ENCODE measurements at regions not wholly inside any gene's neighbourhood (a gene's known extent, or its start where the extent isn't known, plus 50 kb on each side); places are given as distances from the start of the nearest gene placed in this dataset.
"Not testable (repeated sequence)": the region's sequence is repeated elsewhere in the genome, so short reads cannot be mapped to it uniquely, and the experiment has no call there.

- Mint-ChIP-seq H3K27me3 (no peaks in the 10 kb centered on the region), H3K4me3 (no peak overlapping the region), H3K27ac (no peak overlapping the region), H3K36me3 (no peaks in the 10 kb centered on the region), H3K4me1 (ENCODE audit: unreplicated experiment) (no peaks in the 10 kb centered on the region), H3K9me3 (no peaks in the 10 kb centered on the region)
- DNase-seq (ENCODE audit: extremely low spot score, unreplicated experiment): no peak
- TF ChIP-seq CTCF (conservative IDR thresholded peaks at IDR 0.05): no peak
Observed at GRCh38 chr11:87804176-87804575, 371.1 kb downstream of the RAB38 start.

DNA sequence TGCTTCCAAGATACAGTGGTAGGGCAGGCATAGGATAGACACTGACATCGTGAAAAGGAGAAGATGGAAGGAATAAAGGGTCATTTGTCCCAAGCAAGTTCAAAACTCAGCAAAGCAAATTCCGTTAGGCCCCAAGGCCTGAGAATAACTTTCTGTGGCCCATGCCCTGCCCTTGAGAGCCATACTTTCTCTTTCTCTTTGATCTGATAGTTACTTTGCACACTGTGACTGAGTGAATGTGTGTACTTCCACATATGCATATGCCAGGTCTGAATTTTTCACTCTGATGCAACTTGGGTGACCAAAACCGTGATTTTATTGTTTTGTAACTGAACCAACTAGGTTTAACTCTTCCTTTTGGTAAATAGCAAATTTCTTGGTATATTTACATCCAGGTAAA, 371.5 kb downstream of the RAB38 start:
- no peak overlapping the region for H3K4me3 Mint-ChIP-seq
- H3K9me3 Mint-ChIP-seq: no peaks in the 10 kb centered on the region
- no peaks in the 10 kb centered on the region for H3K4me1 Mint-ChIP-seq (ENCODE audit: unreplicated experiment)
- H3K36me3 Mint-ChIP-seq: no peaks in the 10 kb centered on the region
- H3K27ac Mint-ChIP-seq: no peak overlapping the region
- no peaks in the 10 kb centered on the region for H3K27me3 Mint-ChIP-seq
- no peak for TF ChIP-seq CTCF (conservative IDR thresholded peaks at IDR 0.05)
- no peak for DNase-seq (ENCODE audit: extremely low spot score, unreplicated experiment)

GRCh38 chr11:87784862-87785261, 390.4 kb downstream of the RAB38 start:
- not testable (repeated sequence) for H3K4me3 Mint-ChIP-seq; H3K27ac Mint-ChIP-seq; H3K4me1 Mint-ChIP-seq (ENCODE audit: unreplicated experiment); H3K9me3 Mint-ChIP-seq; DNase-seq (ENCODE audit: extremely low spot score, unreplicated experiment); H3K27me3 Mint-ChIP-seq; H3K36me3 Mint-ChIP-seq

- no peak for TF ChIP-seq CTCF (conservative IDR thresholded peaks at IDR 0.05)
- H3K4me1 Mint-ChIP-seq (ENCODE audit: unreplicated experiment): no peaks in the 10 kb centered on the region
- H3K27me3 Mint-ChIP-seq: no peaks in the 10 kb centered on the region
- H3K4me3 Mint-ChIP-seq: no peak overlapping the region
- H3K36me3 Mint-ChIP-seq: no peaks in the 10 kb centered on the region
- H3K27ac Mint-ChIP-seq: no peak overlapping the region
- H3K9me3 Mint-ChIP-seq: no peaks in the 10 kb centered on the region
- no peak for DNase-seq (ENCODE audit: extremely low spot score, unreplicated experiment)
Observed at GRCh38 chr11:87780068-87780413, 395.2 kb downstream of the RAB38 start.

DNA sequence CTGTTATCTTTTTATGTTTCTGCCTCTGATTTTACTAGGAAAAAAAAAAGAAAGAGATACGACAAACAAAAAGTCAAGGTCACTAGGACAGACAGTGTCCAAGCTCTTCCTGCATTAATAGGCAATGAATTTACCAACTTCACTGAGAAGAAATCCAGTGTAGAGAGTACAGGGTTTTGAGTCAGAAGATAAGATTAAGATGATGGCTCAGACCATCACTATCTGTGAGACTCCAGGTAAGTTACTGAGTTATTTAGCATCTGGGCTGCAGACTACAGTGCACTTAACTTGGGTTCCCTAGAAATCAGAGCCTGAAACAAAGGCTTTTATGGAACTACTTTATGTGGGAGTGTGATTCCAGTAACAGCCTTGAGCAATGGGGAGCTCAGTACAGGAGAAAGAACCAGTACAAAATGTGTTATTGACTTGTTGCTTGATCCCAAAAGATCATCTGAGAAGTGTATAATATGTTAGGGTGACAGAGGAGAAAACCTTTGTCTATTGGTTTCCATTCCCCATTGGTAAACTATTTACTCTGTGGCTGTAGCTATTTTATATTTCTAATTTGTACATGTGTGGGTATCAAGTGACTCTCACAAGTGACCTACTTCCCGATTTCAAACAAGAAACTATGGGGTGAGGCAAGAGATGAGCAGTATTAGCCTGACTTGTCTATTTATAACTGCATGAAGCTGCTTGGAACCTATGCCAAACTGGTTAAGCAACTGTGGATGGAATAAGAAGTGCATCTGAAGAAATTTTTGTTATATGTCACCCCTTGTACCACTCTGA, 395.8 kb downstream of the RAB38 start:
- TF ChIP-seq CTCF (conservative IDR thresholded peaks at IDR 0.05): no peak
- H3K4me1 Mint-ChIP-seq (ENCODE audit: unreplicated experiment): no peaks in the 10 kb centered on the region
- no peaks in the 10 kb centered on the region for H3K27me3 Mint-ChIP-seq
- H3K27ac Mint-ChIP-seq: no peak overlapping the region
- no peak for DNase-seq (ENCODE audit: extremely low spot score, unreplicated experiment)
- no peaks in the 10 kb centered on the region for H3K9me3 Mint-ChIP-seq
- H3K4me3 Mint-ChIP-seq: no peak overlapping the region
- H3K36me3 Mint-ChIP-seq: no peaks in the 10 kb centered on the region

GRCh38 chr11:87778357-87778756, 396.9 kb downstream of the RAB38 start:
- Mint-ChIP-seq H3K4me1 (ENCODE audit: unreplicated experiment) (no peaks in the 10 kb centered on the region), H3K27ac (no peak overlapping the region), H3K4me3 (no peak overlapping the region), H3K36me3 (no peaks in the 10 kb centered on the region), H3K9me3 (no peaks in the 10 kb centered on the region), H3K27me3 (no peaks in the 10 kb centered on the region)
- no peak for TF ChIP-seq CTCF (conservative IDR thresholded peaks at IDR 0.05)
- DNase-seq (ENCODE audit: extremely low spot score, unreplicated experiment): no peak
